GM12878 (cell line): ENCODE measurements at regions not wholly inside any gene's neighbourhood (a gene's known extent, or its start where the extent isn't known, plus 50 kb on each side); places are given as distances from the start of the nearest gene placed in this dataset.

Source experiments
- ATAC-seq: fragments of 200-7000 bp; cut with Tn5 transposase; 3 replicates; pipeline ENCODE4 v1.9.1; 2020; ENCODE audit warnings: mild to moderate bottlenecking, moderate library complexity
- BruUV-seq: library from RNA; stranded (reverse); fragments of 400-500 nt; replicated peaks from 2 replicates; lab custom pipeline; 2021; lab: Mats Ljungman, UMichigan
- CTCF ChIA-PET: fragments of 300-600 bp; sonication (Branson Sonifier 250); formaldehyde crosslinking; extraction: SDS; loops from one replicate; lab custom pipeline; 2021; ENCODE audit warnings: inconsistent platforms; lab: Yijun Ruan, JAX
- POLR2A ChIA-PET: fragments of 350-600 bp; formaldehyde crosslinking; extraction: SDS; loops from one replicate; lab custom pipeline; 2021; ENCODE audit warnings: inconsistent platforms; lab: Charles Lee
- RAD21 ChIA-PET: fragments of 300-600 bp; sonication (Branson Sonifier 250); formaldehyde crosslinking; loops from one replicate; lab custom pipeline; 2023; ENCODE audit warnings: antibody characterized with exemption; ENCODE audit not compliant: unreplicated experiment; lab: Charles Lee
- SMC1A ChIA-PET: fragments of 300-600 bp; sonication (Branson Sonifier 250); formaldehyde crosslinking; loops from one replicate; lab custom pipeline; 2023; ENCODE audit not compliant: unreplicated experiment, uncharacterized antibody; lab: Charles Lee
- DNase-seq: peaks from one replicate; pipeline ENCODE4 v3.0.0-alpha.2; 2011; ENCODE audit warnings: low read depth, low spot score
- FAIRE-seq: peaks from 3 replicates; lab custom pipeline; 2011; peaks lifted over from hg19 to GRCh38; lab: Jason Lieb, UNC
- H2AFZ ChIP-seq: 2 replicates; pipeline ENCODE4 v1.6.0; 2011; ENCODE audit warnings: low read depth, low read length, control low read depth; ENCODE audit not compliant: control insufficient read depth
- H3K27ac ChIP-seq: 2 replicates; pipeline ENCODE4 v1.5.1; 2011; ENCODE audit warnings: control low read depth; ENCODE audit not compliant: control insufficient read depth, insufficient read depth
- H3K27me3 ChIP-seq, 2 experiments: replicated peaks in 1 of 2; 2 replicates each; pipeline versions ENCODE4 v1.6.0 to v1.6.1; 2011; ENCODE audit warnings: low read length in 1 of 2; ENCODE audit not compliant: control insufficient read depth in 2 of 2, insufficient read depth in 2 of 2
- H3K36me3 ChIP-seq, 2 experiments: 2 replicates each; pipeline ENCODE4 v1.5.1; 2011; ENCODE audit warnings: low read length in 1 of 2; ENCODE audit not compliant: control insufficient read depth in 2 of 2, insufficient read depth in 2 of 2
- H3K4me1 ChIP-seq: 2 replicates; pipeline ENCODE4 v1.6.1; 2011; ENCODE audit warnings: mild to moderate bottlenecking, low read length, moderate library complexity, mixed read lengths; ENCODE audit not compliant: control insufficient read depth, insufficient read depth
- H3K4me2 ChIP-seq: 2 replicates; pipeline ENCODE4 v1.6.0; 2011; ENCODE audit warnings: control low read depth; ENCODE audit not compliant: control insufficient read depth, insufficient read depth
- H3K4me3 ChIP-seq: fragments of 200-600 bp; sonication (generic); 2 replicates; pipeline ENCODE4 v1.5.1; 2016
- H3K79me2 ChIP-seq: 2 replicates; pipeline ENCODE4 v1.6.0; 2011; ENCODE audit warnings: low read length; ENCODE audit not compliant: control insufficient read depth, insufficient read depth
- H3K9ac ChIP-seq: 2 replicates; pipeline ENCODE4 v1.8.0; 2011; ENCODE audit warnings: low read length, control low read depth, mixed read lengths; ENCODE audit not compliant: control insufficient read depth, insufficient read depth
- H3K9me3 ChIP-seq: replicated peaks from 3 replicates; pipeline ENCODE4 v1.5.1; 2011; ENCODE audit warnings: mild to moderate bottlenecking, low read length; ENCODE audit not compliant: control insufficient read depth, insufficient read depth
- H4K20me1 ChIP-seq: 2 replicates; pipeline ENCODE4 v1.6.0; 2011; ENCODE audit not compliant: control insufficient read depth, insufficient read depth
- CHD2 ChIP-seq: IDR thresholded peaks from 2 replicates; pipeline ENCODE4 v1.6.1; 2011; ENCODE audit warnings: low read depth, low read length, improper control_type of control experiment, borderline replicate concordance
- DPF2 ChIP-seq: fragments of 450-650 bp; IDR thresholded peaks from 2 replicates; pipeline ENCODE4 v1.6.1; 2017; ENCODE audit warnings: mild to moderate bottlenecking
- EP300 ChIP-seq, 2 experiments: fragments of 150-350 bp in 1 of 2; IDR thresholded peaks; 2 replicates each; pipeline ENCODE4 v1.6.1; 2011 to 2012; ENCODE audit warnings: low read depth in 2 of 2, low read length in 2 of 2, borderline replicate concordance in 1 of 2, improper control_type of control experiment in 1 of 2, inconsistent platforms in 1 of 2; ENCODE audit not compliant: control insufficient read depth in 1 of 2
- FOXK2 ChIP-seq: fragments of 450-650 bp; IDR thresholded peaks from 2 replicates; pipeline ENCODE4 v1.6.1; 2017; ENCODE audit warnings: mild to moderate bottlenecking, moderate library complexity
- GATAD2B ChIP-seq: fragments of 450-650 bp; conservative IDR thresholded peaks from 2 replicates; pipeline ENCODE4 v1.6.1; 2017; ENCODE audit warnings: low read depth, mild to moderate bottlenecking, moderate library complexity
- RB1 ChIP-seq: fragments of 450-650 bp; formaldehyde crosslinking; IDR thresholded peaks from 2 replicates; pipeline ENCODE4 v1.6.1; 2017; ENCODE audit warnings: mild to moderate bottlenecking, borderline replicate concordance
- SPI1 ChIP-seq: IDR thresholded peaks from 2 replicates; pipeline ENCODE4 v1.6.1; 2011; ENCODE audit warnings: low read depth, mild to moderate bottlenecking, low read length, moderate library complexity, borderline replicate concordance; ENCODE audit not compliant: insufficient read depth
- SREBF1 ChIP-seq: IDR thresholded peaks from 2 replicates; pipeline ENCODE4 v1.6.1; 2012; ENCODE audit warnings: mild to moderate bottlenecking, low read length
- TAF1 ChIP-seq: IDR thresholded peaks from 2 replicates; pipeline ENCODE4 v1.6.1; 2011; ENCODE audit warnings: mild to moderate bottlenecking, low read depth, low read length, borderline replicate concordance
- WGBS: methylation state at CpG from one replicate; pipeline ENCODE4 v1.1.6; 2016; ENCODE audit warnings: low lambda C conversion rate; ENCODE audit not compliant: insufficient replicate concordance, insufficient coverage; ENCODE audit errors: missing lambda C conversion rate; 5-methylcytosine and 5-hydroxymethylcytosine counted together
- in situ Hi-C: fragments of 300-500 bp; cut with MboI; formaldehyde crosslinking; loops from 9 replicates; pipeline ENCODE4 v1.14.3; 2018; ENCODE audit warnings: mixed read lengths
- intact Hi-C: fragments of 100-400 bp; cut with micrococcal nuclease; formaldehyde crosslinking; loops from one replicate; pipeline ENCODE4 v1.14.2; 2022; ENCODE audit not compliant: unreplicated experiment
- TF ChIP-seq, protein P1 (sequence below): IDR thresholded peaks from 2 replicates; pipeline ENCODE4 v1.6.1; 2012; ENCODE audit warnings: low read depth, low read length, improper control_type of control experiment
- TF ChIP-seq, protein P2 (sequence below): IDR thresholded peaks from 2 replicates; pipeline ENCODE4 v1.6.1; 2012; ENCODE audit warnings: mild to moderate bottlenecking, low read depth, low read length
- TF ChIP-seq, protein P3 (sequence below): fragments of 450-650 bp; conservative IDR thresholded peaks from 2 replicates; pipeline ENCODE4 v1.6.1; 2017; ENCODE audit warnings: mild to moderate bottlenecking, moderate library complexity
- TF ChIP-seq, protein P4 (sequence below): IDR thresholded peaks from 2 replicates; pipeline ENCODE4 v1.6.1; 2012; ENCODE audit warnings: improper control_type of control experiment, low read depth, low read length; ENCODE audit not compliant: insufficient replicate concordance

DNA sequence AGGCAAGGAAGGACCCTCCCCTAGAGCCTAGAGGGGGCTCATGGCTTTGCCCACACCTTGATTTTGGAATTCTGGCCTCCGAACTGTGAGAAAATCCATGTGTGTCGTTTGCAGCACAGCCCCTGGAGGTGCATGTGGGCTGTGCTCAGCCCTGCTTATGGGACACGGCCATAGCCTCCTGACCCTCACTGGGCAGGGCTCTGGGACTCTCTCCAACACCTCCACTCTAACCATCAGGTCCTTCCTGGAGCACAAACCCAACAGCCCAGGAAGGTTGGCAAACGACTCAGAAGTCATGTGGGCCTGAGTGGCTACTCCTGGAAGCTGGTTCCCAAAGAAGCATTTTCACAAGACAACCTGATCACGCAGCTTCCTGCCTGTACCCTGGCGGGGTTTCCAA, 144.1 kb downstream of the CTTN start:
- 15% methylated on average over 6 of the region's 6 CpGs for WGBS
- TF ChIP-seq, protein P1, sequence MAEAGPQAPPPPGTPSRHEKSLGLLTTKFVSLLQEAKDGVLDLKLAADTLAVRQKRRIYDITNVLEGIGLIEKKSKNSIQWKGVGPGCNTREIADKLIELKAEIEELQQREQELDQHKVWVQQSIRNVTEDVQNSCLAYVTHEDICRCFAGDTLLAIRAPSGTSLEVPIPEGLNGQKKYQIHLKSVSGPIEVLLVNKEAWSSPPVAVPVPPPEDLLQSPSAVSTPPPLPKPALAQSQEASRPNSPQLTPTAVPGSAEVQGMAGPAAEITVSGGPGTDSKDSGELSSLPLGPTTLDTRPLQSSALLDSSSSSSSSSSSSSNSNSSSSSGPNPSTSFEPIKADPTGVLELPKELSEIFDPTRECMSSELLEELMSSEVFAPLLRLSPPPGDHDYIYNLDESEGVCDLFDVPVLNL = no peak
- TF ChIP-seq GATAD2B = no peak
- TF ChIP-seq FOXK2 = no peak
- no peak for TF ChIP-seq CHD2
- no peak for TF ChIP-seq SPI1
- TF ChIP-seq, protein P2, sequence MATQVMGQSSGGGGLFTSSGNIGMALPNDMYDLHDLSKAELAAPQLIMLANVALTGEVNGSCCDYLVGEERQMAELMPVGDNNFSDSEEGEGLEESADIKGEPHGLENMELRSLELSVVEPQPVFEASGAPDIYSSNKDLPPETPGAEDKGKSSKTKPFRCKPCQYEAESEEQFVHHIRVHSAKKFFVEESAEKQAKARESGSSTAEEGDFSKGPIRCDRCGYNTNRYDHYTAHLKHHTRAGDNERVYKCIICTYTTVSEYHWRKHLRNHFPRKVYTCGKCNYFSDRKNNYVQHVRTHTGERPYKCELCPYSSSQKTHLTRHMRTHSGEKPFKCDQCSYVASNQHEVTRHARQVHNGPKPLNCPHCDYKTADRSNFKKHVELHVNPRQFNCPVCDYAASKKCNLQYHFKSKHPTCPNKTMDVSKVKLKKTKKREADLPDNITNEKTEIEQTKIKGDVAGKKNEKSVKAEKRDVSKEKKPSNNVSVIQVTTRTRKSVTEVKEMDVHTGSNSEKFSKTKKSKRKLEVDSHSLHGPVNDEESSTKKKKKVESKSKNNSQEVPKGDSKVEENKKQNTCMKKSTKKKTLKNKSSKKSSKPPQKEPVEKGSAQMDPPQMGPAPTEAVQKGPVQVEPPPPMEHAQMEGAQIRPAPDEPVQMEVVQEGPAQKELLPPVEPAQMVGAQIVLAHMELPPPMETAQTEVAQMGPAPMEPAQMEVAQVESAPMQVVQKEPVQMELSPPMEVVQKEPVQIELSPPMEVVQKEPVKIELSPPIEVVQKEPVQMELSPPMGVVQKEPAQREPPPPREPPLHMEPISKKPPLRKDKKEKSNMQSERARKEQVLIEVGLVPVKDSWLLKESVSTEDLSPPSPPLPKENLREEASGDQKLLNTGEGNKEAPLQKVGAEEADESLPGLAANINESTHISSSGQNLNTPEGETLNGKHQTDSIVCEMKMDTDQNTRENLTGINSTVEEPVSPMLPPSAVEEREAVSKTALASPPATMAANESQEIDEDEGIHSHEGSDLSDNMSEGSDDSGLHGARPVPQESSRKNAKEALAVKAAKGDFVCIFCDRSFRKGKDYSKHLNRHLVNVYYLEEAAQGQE = no peak
- no peak for TF ChIP-seq SREBF1
- TF ChIP-seq DPF2 = no peak
- no peak for TF ChIP-seq RB1
- no peak for TF ChIP-seq TAF1
- no peak for TF ChIP-seq EP300 (IDR thresholded peaks at IDR 0.05; ENCODE audit: borderline replicate concordance in 1 of 2, control insufficient read depth in 1 of 2, low read depth in 2 of 2, low read length in 2 of 2)
- TF ChIP-seq, protein P3, sequence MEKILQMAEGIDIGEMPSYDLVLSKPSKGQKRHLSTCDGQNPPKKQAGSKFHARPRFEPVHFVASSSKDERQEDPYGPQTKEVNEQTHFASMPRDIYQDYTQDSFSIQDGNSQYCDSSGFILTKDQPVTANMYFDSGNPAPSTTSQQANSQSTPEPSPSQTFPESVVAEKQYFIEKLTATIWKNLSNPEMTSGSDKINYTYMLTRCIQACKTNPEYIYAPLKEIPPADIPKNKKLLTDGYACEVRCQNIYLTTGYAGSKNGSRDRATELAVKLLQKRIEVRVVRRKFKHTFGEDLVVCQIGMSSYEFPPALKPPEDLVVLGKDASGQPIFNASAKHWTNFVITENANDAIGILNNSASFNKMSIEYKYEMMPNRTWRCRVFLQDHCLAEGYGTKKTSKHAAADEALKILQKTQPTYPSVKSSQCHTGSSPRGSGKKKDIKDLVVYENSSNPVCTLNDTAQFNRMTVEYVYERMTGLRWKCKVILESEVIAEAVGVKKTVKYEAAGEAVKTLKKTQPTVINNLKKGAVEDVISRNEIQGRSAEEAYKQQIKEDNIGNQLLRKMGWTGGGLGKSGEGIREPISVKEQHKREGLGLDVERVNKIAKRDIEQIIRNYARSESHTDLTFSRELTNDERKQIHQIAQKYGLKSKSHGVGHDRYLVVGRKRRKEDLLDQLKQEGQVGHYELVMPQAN = no peak
- TF ChIP-seq, protein P4, sequence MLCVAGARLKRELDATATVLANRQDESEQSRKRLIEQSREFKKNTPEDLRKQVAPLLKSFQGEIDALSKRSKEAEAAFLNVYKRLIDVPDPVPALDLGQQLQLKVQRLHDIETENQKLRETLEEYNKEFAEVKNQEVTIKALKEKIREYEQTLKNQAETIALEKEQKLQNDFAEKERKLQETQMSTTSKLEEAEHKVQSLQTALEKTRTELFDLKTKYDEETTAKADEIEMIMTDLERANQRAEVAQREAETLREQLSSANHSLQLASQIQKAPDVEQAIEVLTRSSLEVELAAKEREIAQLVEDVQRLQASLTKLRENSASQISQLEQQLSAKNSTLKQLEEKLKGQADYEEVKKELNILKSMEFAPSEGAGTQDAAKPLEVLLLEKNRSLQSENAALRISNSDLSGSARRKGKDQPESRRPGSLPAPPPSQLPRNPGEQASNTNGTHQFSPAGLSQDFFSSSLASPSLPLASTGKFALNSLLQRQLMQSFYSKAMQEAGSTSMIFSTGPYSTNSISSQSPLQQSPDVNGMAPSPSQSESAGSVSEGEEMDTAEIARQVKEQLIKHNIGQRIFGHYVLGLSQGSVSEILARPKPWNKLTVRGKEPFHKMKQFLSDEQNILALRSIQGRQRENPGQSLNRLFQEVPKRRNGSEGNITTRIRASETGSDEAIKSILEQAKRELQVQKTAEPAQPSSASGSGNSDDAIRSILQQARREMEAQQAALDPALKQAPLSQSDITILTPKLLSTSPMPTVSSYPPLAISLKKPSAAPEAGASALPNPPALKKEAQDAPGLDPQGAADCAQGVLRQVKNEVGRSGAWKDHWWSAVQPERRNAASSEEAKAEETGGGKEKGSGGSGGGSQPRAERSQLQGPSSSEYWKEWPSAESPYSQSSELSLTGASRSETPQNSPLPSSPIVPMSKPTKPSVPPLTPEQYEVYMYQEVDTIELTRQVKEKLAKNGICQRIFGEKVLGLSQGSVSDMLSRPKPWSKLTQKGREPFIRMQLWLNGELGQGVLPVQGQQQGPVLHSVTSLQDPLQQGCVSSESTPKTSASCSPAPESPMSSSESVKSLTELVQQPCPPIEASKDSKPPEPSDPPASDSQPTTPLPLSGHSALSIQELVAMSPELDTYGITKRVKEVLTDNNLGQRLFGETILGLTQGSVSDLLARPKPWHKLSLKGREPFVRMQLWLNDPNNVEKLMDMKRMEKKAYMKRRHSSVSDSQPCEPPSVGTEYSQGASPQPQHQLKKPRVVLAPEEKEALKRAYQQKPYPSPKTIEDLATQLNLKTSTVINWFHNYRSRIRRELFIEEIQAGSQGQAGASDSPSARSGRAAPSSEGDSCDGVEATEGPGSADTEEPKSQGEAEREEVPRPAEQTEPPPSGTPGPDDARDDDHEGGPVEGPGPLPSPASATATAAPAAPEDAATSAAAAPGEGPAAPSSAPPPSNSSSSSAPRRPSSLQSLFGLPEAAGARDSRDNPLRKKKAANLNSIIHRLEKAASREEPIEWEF = no peak

More for the DNA sequence above, 144.1 kb downstream of the CTTN start:
- Histone ChIP-seq H3K27ac (no peak overlapping the region), H3K9me3 (no peaks in the 10 kb centered on the region), H3K4me2 (no peak overlapping the region), H3K79me2 (no peaks in the 10 kb centered on the region), H4K20me1 (no peaks in the 10 kb centered on the region), H3K4me3 (no peak overlapping the region), H3K27me3 (no peaks in the 10 kb centered on the region; a peak in 1 of 4 replicates), H3K36me3 (no peaks in the 10 kb centered on the region), H3K9ac (no peak overlapping the region), H3K4me1 (no peaks in the 10 kb centered on the region), H2AFZ (no peak overlapping the region)
- CTCF ChIA-PET = no interaction called here
- BruUV-seq = no TSS peak
- FAIRE-seq = no peak
- SMC1A ChIA-PET = interaction anchor here (0.5 kb wide), 1 partner anchor 85 kb away, joined by 3 read pairs; no protein-coding TSS in a partner anchor
- no peak for DNase-seq
- intact Hi-C loops = no loop called here
- RAD21 ChIA-PET = no interaction called here
- in situ Hi-C loops = no loop called here
- POLR2A ChIA-PET = no interaction called here
- ATAC-seq = no peak
